ENCODE measurements at regions not wholly inside any gene's neighbourhood (a gene's known extent, or its start where the extent isn't known, plus 50 kb on each side); places are given as distances from the start of the nearest gene placed in this dataset.
"Not testable (repeated sequence)": the region's sequence is repeated elsewhere in the genome, so short reads cannot be mapped to it uniquely, and the experiment has no call there.

GRCh38 chr4:65265526-65265925, 404.8 kb downstream of the EPHA5 start:
- no peak for DNase-seq (ENCODE audit: low spot score)

GRCh38 chr4:65259296-65259695, 411.0 kb downstream of the EPHA5 start:
- DNase-seq (ENCODE audit: low spot score): no peak

GRCh38 chr4:65250916-65251315, 419.4 kb downstream of the EPHA5 start:
- no peak for DNase-seq (ENCODE audit: low spot score)

- no peak for DNase-seq (ENCODE audit: low spot score)
These were observed 421.2 kb downstream of the EPHA5 start for GRCh38 chr4:65249111-65249510.

- DNase-seq (ENCODE audit: low spot score): no peak
These were observed 428.0 kb downstream of the EPHA5 start for GRCh38 chr4:65242156-65242846.

- DNase-seq (ENCODE audit: low spot score): no peak
These were observed 428.9 kb downstream of the EPHA5 start for GRCh38 chr4:65241257-65241997.

GRCh38 chr4:65234061-65234460, 436.2 kb downstream of the EPHA5 start:
- no peak for DNase-seq (ENCODE audit: low spot score)

GRCh38 chr4:65227628-65228027, 442.7 kb downstream of the EPHA5 start:
- DNase-seq (ENCODE audit: low spot score): no peak

- DNase-seq (ENCODE audit: low spot score): no peak
These were observed 446.7 kb downstream of the EPHA5 start for GRCh38 chr4:65223601-65224000.

- not testable (repeated sequence) for DNase-seq (ENCODE audit: low spot score)
These were observed 447.2 kb downstream of the EPHA5 start for GRCh38 chr4:65223074-65223473.

GRCh38 chr4:65217179-65217578, 453.1 kb downstream of the EPHA5 start:
- no peak for DNase-seq (ENCODE audit: low spot score)

- DNase-seq (ENCODE audit: low spot score): no peak
These were observed 467.4 kb downstream of the EPHA5 start for GRCh38 chr4:65202853-65203236.

GRCh38 chr4:65202165-65202852, 468.0 kb downstream of the EPHA5 start:
- no peak for DNase-seq (ENCODE audit: low spot score)

- DNase-seq (ENCODE audit: low spot score): no peak
These were observed 474.6 kb downstream of the EPHA5 start for GRCh38 chr4:65195666-65196065.

GRCh38 chr4:65195002-65195401, 475.3 kb downstream of the EPHA5 start:
- DNase-seq (ENCODE audit: low spot score): no peak

GRCh38 chr4:65193985-65194384, 476.3 kb downstream of the EPHA5 start:
- no peak for DNase-seq (ENCODE audit: low spot score)

GRCh38 chr4:65190780-65191179, 479.5 kb downstream of the EPHA5 start:
- no peak for DNase-seq (ENCODE audit: low spot score)

- no peak for DNase-seq (ENCODE audit: low spot score)
These were observed 494.7 kb downstream of the EPHA5 start for GRCh38 chr4:65175585-65175984.

- DNase-seq (ENCODE audit: low spot score): no peak
These were observed 499.3 kb downstream of the EPHA5 start for GRCh38 chr4:65170768-65171514.

- DNase-seq (ENCODE audit: low spot score): no peak
These were observed 502.6 kb downstream of the EPHA5 start for GRCh38 chr4:65167719-65168118.

GRCh38 chr4:65152205-65152604, 518.1 kb downstream of the EPHA5 start:
- DNase-seq (ENCODE audit: low spot score): no peak

- DNase-seq (ENCODE audit: low spot score): no peak
These were observed 530.3 kb downstream of the EPHA5 start for GRCh38 chr4:65139998-65140397.
